Fibroblast of mammary gland (primary cell): ENCODE measurements at regions not wholly inside any gene's neighbourhood (a gene's known extent, or its start where the extent isn't known, plus 50 kb on each side); places are given as distances from the start of the nearest gene placed in this dataset.

ENCODE experiments used
- DNase-seq: peaks from one replicate; pipeline ENCODE4 v3.0.0-alpha.2; 2010; ENCODE audit warnings: low read depth
- H3K4me3 ChIP-seq: 2 replicates; pipeline ENCODE4 v1.5.1; 2011; ENCODE audit warnings: low read depth, mild to moderate bottlenecking, low read length, moderate library complexity; ENCODE audit not compliant: control insufficient read depth
- TF ChIP-seq, protein P1 (sequence below): conservative IDR thresholded peaks from 2 replicates; pipeline ENCODE4 v1.5.1; 2011; ENCODE audit warnings: low read depth, low read length, inconsistent platforms; ENCODE audit not compliant: control insufficient read depth, insufficient read depth

DNA sequence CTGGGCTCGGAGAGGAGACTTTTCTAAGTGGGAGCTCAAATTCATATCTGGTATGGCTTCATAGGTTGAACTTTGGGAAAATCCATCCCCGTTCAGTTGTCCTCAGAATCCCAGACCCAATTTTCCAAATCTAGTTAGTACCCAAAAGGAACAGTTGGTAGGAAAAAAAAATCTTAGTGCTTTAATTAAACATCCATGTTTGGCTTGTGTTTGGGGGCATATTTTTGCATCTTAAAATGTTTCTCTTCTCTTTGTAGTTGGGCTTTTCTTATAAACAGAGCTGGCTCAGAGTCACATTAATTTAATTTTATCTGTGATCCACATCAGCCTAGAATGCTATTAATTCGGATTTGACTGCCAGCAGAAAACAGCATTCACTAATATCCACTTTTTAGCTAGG, 165.9 kb downstream of the BUB3 start:
- TF ChIP-seq, protein P1, sequence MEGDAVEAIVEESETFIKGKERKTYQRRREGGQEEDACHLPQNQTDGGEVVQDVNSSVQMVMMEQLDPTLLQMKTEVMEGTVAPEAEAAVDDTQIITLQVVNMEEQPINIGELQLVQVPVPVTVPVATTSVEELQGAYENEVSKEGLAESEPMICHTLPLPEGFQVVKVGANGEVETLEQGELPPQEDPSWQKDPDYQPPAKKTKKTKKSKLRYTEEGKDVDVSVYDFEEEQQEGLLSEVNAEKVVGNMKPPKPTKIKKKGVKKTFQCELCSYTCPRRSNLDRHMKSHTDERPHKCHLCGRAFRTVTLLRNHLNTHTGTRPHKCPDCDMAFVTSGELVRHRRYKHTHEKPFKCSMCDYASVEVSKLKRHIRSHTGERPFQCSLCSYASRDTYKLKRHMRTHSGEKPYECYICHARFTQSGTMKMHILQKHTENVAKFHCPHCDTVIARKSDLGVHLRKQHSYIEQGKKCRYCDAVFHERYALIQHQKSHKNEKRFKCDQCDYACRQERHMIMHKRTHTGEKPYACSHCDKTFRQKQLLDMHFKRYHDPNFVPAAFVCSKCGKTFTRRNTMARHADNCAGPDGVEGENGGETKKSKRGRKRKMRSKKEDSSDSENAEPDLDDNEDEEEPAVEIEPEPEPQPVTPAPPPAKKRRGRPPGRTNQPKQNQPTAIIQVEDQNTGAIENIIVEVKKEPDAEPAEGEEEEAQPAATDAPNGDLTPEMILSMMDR, result no peak
- no peak overlapping the region for H3K4me3 ChIP-seq
- no peak for DNase-seq

DNA sequence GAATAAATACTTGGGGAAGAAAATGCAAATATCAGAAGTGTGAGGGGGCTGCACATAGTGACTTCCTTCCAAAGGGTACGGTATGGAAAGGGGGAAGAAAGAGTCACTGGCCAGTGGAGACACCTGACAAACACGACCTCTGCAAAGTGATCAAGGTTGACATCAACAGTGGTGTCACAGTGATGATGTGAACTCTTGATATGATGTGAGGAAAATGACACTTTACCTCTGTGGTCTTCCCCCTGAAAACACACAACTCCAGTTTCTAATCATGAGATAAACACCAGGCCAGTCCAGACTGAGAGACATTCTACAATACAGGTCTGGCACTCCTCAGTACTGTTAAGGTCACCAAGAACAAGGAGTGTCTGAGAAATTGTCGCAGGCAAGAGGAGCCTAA, 169.7 kb downstream of the BUB3 start:
- DNase-seq, result no peak
- H3K4me3 ChIP-seq, result no peak overlapping the region
- TF ChIP-seq, protein P1, result no peak

- DNase-seq, result no peak
- no peak overlapping the region for H3K4me3 ChIP-seq
- TF ChIP-seq, protein P1, result no peak
Observed at GRCh38 chr10:123325663-123326190, 171.5 kb downstream of the BUB3 start.

- DNase-seq, result no peak
- H3K4me3 ChIP-seq, result no peak overlapping the region
- TF ChIP-seq, protein P1, result no peak
Observed at GRCh38 chr10:123326674-123327073, 172.5 kb downstream of the BUB3 start.

GRCh38 chr10:123327450-123327849, 173.2 kb downstream of the BUB3 start:
- TF ChIP-seq, protein P1, result no peak
- no peak for DNase-seq
- no peak overlapping the region for H3K4me3 ChIP-seq

DNA sequence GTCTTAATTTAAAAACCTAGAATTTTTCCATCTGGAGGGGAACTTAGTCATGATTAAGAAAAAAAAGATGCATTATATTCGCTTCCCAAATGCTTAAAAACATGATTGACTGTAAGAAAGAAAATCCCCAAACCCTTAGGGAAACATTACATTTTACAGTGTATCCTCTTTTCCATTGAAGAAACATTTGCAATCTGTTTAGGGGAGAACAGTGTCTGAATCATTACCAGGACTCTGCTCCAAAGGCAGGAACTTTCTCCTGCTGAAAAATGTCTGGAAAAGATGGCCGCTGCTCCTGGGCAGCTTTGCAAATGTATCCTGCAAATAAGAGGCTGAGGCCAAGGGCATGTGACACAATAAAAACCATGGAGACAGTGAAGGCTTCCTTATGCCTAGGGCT, 173.7 kb downstream of the BUB3 start:
- no peak overlapping the region for H3K4me3 ChIP-seq
- no peak for DNase-seq
- TF ChIP-seq, protein P1, result no peak

GRCh38 chr10:123331438-123331837, 177.2 kb downstream of the BUB3 start:
- TF ChIP-seq, protein P1, result no peak
- no peak overlapping the region for H3K4me3 ChIP-seq
- peak; percentile 29 for DNase-seq
